GM19463 (cell line): ENCODE measurements at regions not wholly inside any gene's neighbourhood (a gene's known extent, or its start where the extent isn't known, plus 50 kb on each side); places are given as distances from the start of the nearest gene placed in this dataset.

Experiments
- ATAC-seq: cut with Tn5 transposase; IDR thresholded peaks from one replicate; pipeline ENCODE4 v1.9.1; 2021; ENCODE audit warnings: mild to moderate bottlenecking, moderate library complexity; ENCODE audit not compliant: unreplicated experiment

GRCh38 chr2:455913-456312 lies 168.0 kb upstream of the ALKAL2 start:
- ATAC-seq, result no peak

- ATAC-seq, result no peak
Observed at GRCh38 chr2:455015-455705, 167.3 kb upstream of the ALKAL2 start.

GRCh38 chr2:453132-453531 lies 165.2 kb upstream of the ALKAL2 start:
- no peak for ATAC-seq

GRCh38 chr2:451495-451894 lies 163.6 kb upstream of the ALKAL2 start:
- ATAC-seq, result no peak

- ATAC-seq, result no peak
Observed at GRCh38 chr2:449246-450067, 161.6 kb upstream of the ALKAL2 start.

- ATAC-seq, result no peak
Observed at GRCh38 chr2:447902-448665, 160.2 kb upstream of the ALKAL2 start.

GRCh38 chr2:446963-447530 lies 159.2 kb upstream of the ALKAL2 start:
- no peak for ATAC-seq

- no peak for ATAC-seq
Observed at GRCh38 chr2:446303-446874, 158.5 kb upstream of the ALKAL2 start.

GRCh38 chr2:445896-446295 lies 158.0 kb upstream of the ALKAL2 start:
- ATAC-seq, result no peak

- ATAC-seq, result no peak
Observed at GRCh38 chr2:444937-445884, 157.3 kb upstream of the ALKAL2 start.

GRCh38 chr2:443741-444140 lies 155.8 kb upstream of the ALKAL2 start:
- no peak for ATAC-seq

GRCh38 chr2:443216-443615 lies 155.3 kb upstream of the ALKAL2 start:
- ATAC-seq, result no peak

GRCh38 chr2:441258-442022 lies 153.5 kb upstream of the ALKAL2 start:
- ATAC-seq, result peak; percentile 38

- ATAC-seq, result no peak
Observed at GRCh38 chr2:440403-440740, 152.5 kb upstream of the ALKAL2 start.

GRCh38 chr2:439556-440402 lies 151.9 kb upstream of the ALKAL2 start:
- no peak for ATAC-seq

- no peak for ATAC-seq
Observed at GRCh38 chr2:439077-439476, 151.2 kb upstream of the ALKAL2 start.

GRCh38 chr2:437756-438393 lies 150.0 kb upstream of the ALKAL2 start:
- ATAC-seq, result peak; percentile 93

- no peak for ATAC-seq
Observed at GRCh38 chr2:437180-437579, 149.3 kb upstream of the ALKAL2 start.
